HepG2 (cell line): ENCODE measurements at regions not wholly inside any gene's neighbourhood (a gene's known extent, or its start where the extent isn't known, plus 50 kb on each side); places are given as distances from the start of the nearest gene placed in this dataset.
A peak's percentile ranks its signal among the peaks of the same experiment; 100 is the strongest.

ENCODE experiments used
- E2F5 ChIP-seq: sonication (generic); formaldehyde crosslinking; conservative IDR thresholded peaks from 2 replicates; pipeline ENCODE4 v1.4.0; 2020; ENCODE audit warnings: missing genetic modification reagents
- ETV6 ChIP-seq: sonication (generic); formaldehyde crosslinking; conservative IDR thresholded peaks from 2 replicates; pipeline ENCODE4 v1.4.0; 2020; ENCODE audit warnings: missing genetic modification reagents
- FOXK1 ChIP-seq: sonication (generic); formaldehyde crosslinking; IDR thresholded peaks from 2 replicates; pipeline ENCODE4 v1.4.0; 2020; ENCODE audit warnings: low read depth, missing genetic modification reagents, borderline replicate concordance
- FOXP1 ChIP-seq, 2 experiments: fragments of 450-650 bp in 1 of 2; IDR thresholded peaks; 2 replicates each; pipeline ENCODE4 v1.6.1; 2017 to 2018; ENCODE audit warnings: antibody characterized with exemption in 1 of 2
- GLI4 ChIP-seq: sonication (generic); formaldehyde crosslinking; IDR thresholded peaks from 2 replicates; pipeline ENCODE4 v1.5.1; 2020; ENCODE audit warnings: missing genetic modification reagents, mild to moderate bottlenecking, moderate library complexity, borderline replicate concordance
- HOXA5 ChIP-seq: sonication (generic); formaldehyde crosslinking; IDR thresholded peaks from 2 replicates; pipeline ENCODE4 v1.4.0; 2020; ENCODE audit warnings: missing genetic modification reagents
- IKZF1 ChIP-seq: fragments of 450-650 bp; IDR thresholded peaks from 2 replicates; pipeline ENCODE4 v1.7.1; 2016
- KAT8 ChIP-seq: IDR thresholded peaks from 2 replicates; pipeline ENCODE4 v1.6.1; 2016; ENCODE audit warnings: missing genetic modification reagents, missing compliant biosample characterization
- MAF1 ChIP-seq: sonication (generic); formaldehyde crosslinking; IDR thresholded peaks from 2 replicates; pipeline ENCODE4 v1.5.0; 2020; ENCODE audit warnings: missing genetic modification reagents, borderline replicate concordance
- MEIS1 ChIP-seq: sonication (generic); formaldehyde crosslinking; IDR thresholded peaks from 2 replicates; pipeline ENCODE4 v1.9.0; 2021; ENCODE audit warnings: mild to moderate bottlenecking, missing genetic modification reagents, moderate library complexity, borderline replicate concordance
- MYC ChIP-seq: sonication (generic); formaldehyde crosslinking; IDR thresholded peaks from 2 replicates; pipeline ENCODE4 v1.9.0; 2021; ENCODE audit warnings: missing genetic modification reagents, borderline replicate concordance
- NFYC ChIP-seq: IDR thresholded peaks from 2 replicates; pipeline ENCODE4 v1.6.1; 2016; ENCODE audit warnings: missing genetic modification reagents, missing compliant biosample characterization
- PHF8 ChIP-seq: sonication (generic); formaldehyde crosslinking; IDR thresholded peaks from 2 replicates; pipeline ENCODE4 v1.5.0; 2020; ENCODE audit warnings: missing genetic modification reagents
- PRPF4 ChIP-seq: fragments of 200-400 bp; formaldehyde crosslinking; IDR thresholded peaks from 2 replicates; pipeline ENCODE4 v1.6.1; 2016; ENCODE audit warnings: low read length, low read depth; ENCODE audit not compliant: poor library complexity, severe bottlenecking
- SETDB1 ChIP-seq: sonication (generic); formaldehyde crosslinking; IDR thresholded peaks from 2 replicates; pipeline ENCODE4 v1.5.1; 2020; ENCODE audit warnings: missing genetic modification reagents, mild to moderate bottlenecking, borderline replicate concordance
- SNRNP70 ChIP-seq: fragments of 200-400 bp; formaldehyde crosslinking; IDR thresholded peaks from 2 replicates; pipeline ENCODE4 v1.6.1; 2017; ENCODE audit warnings: mild to moderate bottlenecking, low read depth, low read length, moderate library complexity
- TBL1XR1 ChIP-seq: fragments of 150-350 bp; IDR thresholded peaks from 2 replicates; pipeline ENCODE4 v1.6.1; 2014; ENCODE audit warnings: borderline replicate concordance, low read length; ENCODE audit not compliant: partially characterized antibody
- TRAFD1 ChIP-seq: sonication (generic); formaldehyde crosslinking; IDR thresholded peaks from 2 replicates; pipeline ENCODE4 v1.5.1; 2020; ENCODE audit warnings: missing genetic modification reagents, mild to moderate bottlenecking, borderline replicate concordance
- ZBTB39 ChIP-seq: sonication (generic); formaldehyde crosslinking; IDR thresholded peaks from 2 replicates; pipeline ENCODE4 v1.5.0; 2020; ENCODE audit warnings: missing genetic modification reagents
- ZKSCAN5 ChIP-seq: sonication (generic); formaldehyde crosslinking; IDR thresholded peaks from 2 replicates; pipeline ENCODE4 v1.5.1; 2020; ENCODE audit warnings: mild to moderate bottlenecking, missing genetic modification reagents
- ZNF205 ChIP-seq: IDR thresholded peaks from 2 replicates; pipeline ENCODE4 v1.6.1; 2018; ENCODE audit warnings: missing biosample characterization, missing genetic modification reagents
- ZNF350 ChIP-seq: sonication (generic); formaldehyde crosslinking; IDR thresholded peaks from 2 replicates; pipeline ENCODE4 v1.4.0; 2020; ENCODE audit warnings: mild to moderate bottlenecking, low read depth, missing genetic modification reagents, borderline replicate concordance
- ZNF567 ChIP-seq: sonication (generic); formaldehyde crosslinking; IDR thresholded peaks from 2 replicates; pipeline ENCODE4 v1.8.1; 2023; ENCODE audit warnings: mild to moderate bottlenecking, missing genetic modification reagents, borderline replicate concordance
- ZNF629 ChIP-seq: sonication (generic); formaldehyde crosslinking; conservative IDR thresholded peaks from 2 replicates; pipeline ENCODE4 v1.5.0; 2020; ENCODE audit warnings: missing genetic modification reagents
- ZNF703 ChIP-seq: sonication (generic); formaldehyde crosslinking; IDR thresholded peaks from 2 replicates; pipeline ENCODE4 v1.5.1; 2020; ENCODE audit warnings: missing genetic modification reagents, mild to moderate bottlenecking, moderate library complexity, borderline replicate concordance
- ZNF83 ChIP-seq: sonication (generic); formaldehyde crosslinking; IDR thresholded peaks from 2 replicates; pipeline ENCODE4 v1.4.0; 2020; ENCODE audit warnings: missing genetic modification reagents, mild to moderate bottlenecking, borderline replicate concordance

- TF ChIP-seq ETV6 (CRISPR knock-in tag) (0 out of 2 replicates have a peak, but pooled peaks have one; percentile 32), PRPF4 (peak; percentile 36), TRAFD1 (peak; percentile 86; the same call in 1 of the 2 replicates), HOXA5 (peak; percentile 92), ZBTB39 (CRISPR knock-in tag) (no peak), KAT8 (peak; percentile 80), MEIS1 (CRISPR knock-in tag) (0 out of 2 replicates have a peak, but pooled peaks have one; percentile 47), ZNF350 (CRISPR knock-in tag) (peak; percentile 80; the same call in 1 of the 2 replicates), MAF1 (CRISPR knock-in tag) (peak; percentile 68; the same call in 1 of the 2 replicates), ZNF567 (CRISPR knock-in tag) (0 out of 2 replicates have a peak, but pooled peaks have one; percentile 65), IKZF1 (0 out of 2 replicates have a peak, but pooled peaks have one; percentile 40), ZNF83 (CRISPR knock-in tag) (0 out of 2 replicates have a peak, but pooled peaks have one; percentile 75), FOXK1 (CRISPR knock-in tag) (0 out of 2 replicates have a peak, but pooled peaks have one; percentile 13), SETDB1 (CRISPR knock-in tag) (no peak), TBL1XR1 (no peak), MYC (CRISPR knock-in tag) (peak; percentile 68; the same call in 1 of the 2 replicates), ZNF629 (CRISPR knock-in tag) (no peak), NFYC (CRISPR knock-in tag) (no peak), SNRNP70 (no peak), ZNF205 (CRISPR knock-in tag) (peak; percentile 59), FOXP1 (IDR thresholded peaks at IDR 0.05) (peak; percentile 45; the same call in 1 of the 2 replicates), FOXP1 (CRISPR knock-in tag; IDR thresholded peaks at IDR 0.05) (0 out of 2 replicates have a peak, but pooled peaks have one; percentile 8), ZNF703 (CRISPR knock-in tag) (no peak), GLI4 (CRISPR knock-in tag) (no peak; the same call in 1 of the 2 replicates), PHF8 (CRISPR knock-in tag) (peak; percentile 79), ZKSCAN5 (CRISPR knock-in tag) (peak; percentile 69; the same call in 1 of the 2 replicates), E2F5 (CRISPR knock-in tag) (peak; percentile 48; the same call in 1 of the 2 replicates)
These were observed 94.5 kb upstream of the PTPN1 start (continued) for GRCh38 chr20:50415516-50416268.
